Fibroblast of upper back skin (primary cell): ENCODE measurements at regions not wholly inside any gene's neighbourhood (a gene's known extent, or its start where the extent isn't known, plus 50 kb on each side); places are given as distances from the start of the nearest gene placed in this dataset.

Experiments
- DNase-seq: peaks from one replicate; pipeline ENCODE4 v3.0.0-alpha.2; 2013

DNA sequence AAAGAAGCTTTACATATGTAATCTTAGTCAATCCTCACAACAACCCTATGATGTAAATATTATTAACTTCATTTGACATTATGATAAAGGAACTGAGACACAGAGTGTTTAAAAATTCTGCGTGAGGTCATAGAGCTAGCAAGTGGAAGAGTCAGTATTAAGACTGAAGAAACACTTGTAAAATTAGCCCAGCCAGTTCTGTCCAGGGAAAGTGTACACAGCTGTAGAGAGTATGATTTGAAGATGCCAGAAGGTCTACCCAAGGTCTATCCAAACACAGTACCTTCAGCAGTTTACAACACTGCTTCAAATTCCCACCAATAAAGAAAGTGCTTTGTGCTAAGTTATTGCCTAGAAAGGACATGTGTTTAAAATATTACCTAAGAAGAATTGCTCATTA, 51.7 kb upstream of the ITPRID2 start:
- no peak for DNase-seq

GRCh38 chr2:181841079-181841478, 50.5 kb upstream of the ITPRID2 start:
- no peak for DNase-seq
